ENCODE measurements at regions not wholly inside any gene's neighbourhood (a gene's known extent, or its start where the extent isn't known, plus 50 kb on each side); places are given as distances from the start of the nearest gene placed in this dataset.

GRCh38 chr1:238018214-238018613 lies 127.5 kb upstream of the ZP4 start:
- no peaks in the 10 kb centered on the region for H3K27me3 ChIP-seq (replicated peaks; ENCODE audit: insufficient read depth)
- H3K36me3 ChIP-seq, result no peaks in the 10 kb centered on the region
- 55% methylated on average over 2 of the region's 2 CpGs for WGBS
- intact Hi-C loops (cut with DNase I), result no loop called here
- TF ChIP-seq POLR2A (IDR thresholded peaks at IDR 0.05) (no peak), POLR2AphosphoS5 (IDR thresholded peaks at IDR 0.05) (no peak), CTCF (IDR thresholded peaks at IDR 0.05) (no peak)
- no peak overlapping the region for H3K4me3 ChIP-seq
- H3K9me3 ChIP-seq, result no peaks in the 10 kb centered on the region
- H3K4me1 ChIP-seq (replicated peaks), result no peaks in the 10 kb centered on the region
- H3K27ac ChIP-seq, result no peak overlapping the region
- DNase-seq (ENCODE audit: low spot score), result no peak

GRCh38 chr1:238006779-238007178 lies 116.1 kb upstream of the ZP4 start:
- no peak for DNase-seq (ENCODE audit: low spot score)
- no peak overlapping the region for H3K27ac ChIP-seq
- no peak for TF ChIP-seq POLR2A (IDR thresholded peaks at IDR 0.05)
- no peak for TF ChIP-seq POLR2AphosphoS5 (IDR thresholded peaks at IDR 0.05)
- no peak for TF ChIP-seq CTCF (IDR thresholded peaks at IDR 0.05)
- 68% methylated on average over 4 of the region's 4 CpGs for WGBS
- no peak overlapping the region for H3K4me3 ChIP-seq
- no peaks in the 10 kb centered on the region for H3K36me3 ChIP-seq
- H3K27me3 ChIP-seq (replicated peaks; ENCODE audit: insufficient read depth), result no peaks in the 10 kb centered on the region
- H3K9me3 ChIP-seq, result no peaks in the 10 kb centered on the region
- H3K4me1 ChIP-seq (replicated peaks), result no peaks in the 10 kb centered on the region
- intact Hi-C loops (cut with DNase I), result no loop called here

GRCh38 chr1:238005116-238005515 lies 114.4 kb upstream of the ZP4 start:
- DNase-seq (ENCODE audit: low spot score), result no peak
- WGBS, result 78% methylated on average over 1 of the region's 1 CpG
- H3K9me3 ChIP-seq, result no peaks in the 10 kb centered on the region
- TF ChIP-seq CTCF (IDR thresholded peaks at IDR 0.05), result no peak
- intact Hi-C loops (cut with DNase I), result no loop called here
- H3K4me3 ChIP-seq, result no peak overlapping the region
- no peaks in the 10 kb centered on the region for H3K36me3 ChIP-seq
- no peaks in the 10 kb centered on the region for H3K27me3 ChIP-seq (replicated peaks; ENCODE audit: insufficient read depth)
- no peak overlapping the region for H3K27ac ChIP-seq
- no peaks in the 10 kb centered on the region for H3K4me1 ChIP-seq (replicated peaks)

GRCh38 chr1:238001818-238002217 lies 111.1 kb upstream of the ZP4 start:
- Histone ChIP-seq H3K9me3 (no peaks in the 10 kb centered on the region), H3K27me3 (replicated peaks; ENCODE audit: insufficient read depth) (no peaks in the 10 kb centered on the region), H3K4me3 (no peak overlapping the region), H3K27ac (no peak overlapping the region), H3K36me3 (no peaks in the 10 kb centered on the region), H3K4me1 (replicated peaks) (no peaks in the 10 kb centered on the region)
- no peak for DNase-seq (ENCODE audit: low spot score)
- WGBS, result 27% methylated on average over 1 of the region's 1 CpG
- TF ChIP-seq CTCF (IDR thresholded peaks at IDR 0.05), result no peak
- no peak for TF ChIP-seq POLR2AphosphoS5 (IDR thresholded peaks at IDR 0.05)
- no peak for TF ChIP-seq POLR2A (IDR thresholded peaks at IDR 0.05)
- intact Hi-C loops (cut with DNase I), result no loop called here

GRCh38 chr1:237999426-238000052 lies 108.8 kb upstream of the ZP4 start:
- 74% methylated on average over 4 of the region's 4 CpGs for WGBS
- no peak for DNase-seq (ENCODE audit: low spot score)
- no peak for TF ChIP-seq POLR2A (IDR thresholded peaks at IDR 0.05)
- no peak for TF ChIP-seq CTCF (IDR thresholded peaks at IDR 0.05)
- no peak for TF ChIP-seq POLR2AphosphoS5 (IDR thresholded peaks at IDR 0.05)

More at GRCh38 chr1:237999426-238000052, 108.8 kb upstream of the ZP4 start:
- no peaks in the 10 kb centered on the region for H3K36me3 ChIP-seq
- H3K4me1 ChIP-seq (replicated peaks), result no peaks in the 10 kb centered on the region
- no peak overlapping the region for H3K27ac ChIP-seq
- H3K4me3 ChIP-seq, result no peak overlapping the region
- no peaks in the 10 kb centered on the region for H3K27me3 ChIP-seq (replicated peaks; ENCODE audit: insufficient read depth)
- no peaks in the 10 kb centered on the region for H3K9me3 ChIP-seq
- intact Hi-C loops (cut with DNase I), result no loop called here
